T47D (cell line): ENCODE measurements at regions not wholly inside any gene's neighbourhood (a gene's known extent, or its start where the extent isn't known, plus 50 kb on each side); places are given as distances from the start of the nearest gene placed in this dataset.
"Not testable (repeated sequence)": the region's sequence is repeated elsewhere in the genome, so short reads cannot be mapped to it uniquely, and the experiment has no call there.

ENCODE experiments used
- DNase-seq, 2 experiments: peaks; one replicate each; pipeline versions ENCODE4 v3.0.0 to v3.0.0-alpha.2; 2011 to 2012; ENCODE audit warnings: low read depth in 1 of 2, low spot score in 1 of 2
- JUND ChIP-seq: IDR thresholded peaks from 2 replicates; pipeline ENCODE4 v1.6.1; 2012; ENCODE audit warnings: low read depth
- in situ Hi-C: cut with HindIII; loops from 2 replicates; pipeline ENCODE4 v1.10.0; 2016; ENCODE audit warnings: low sequenced_read_pairs, low pct_unique_long_range_greater_than_20kb

- no peak for DNase-seq
- TF ChIP-seq JUND: no peak
- in situ Hi-C loops: no loop called here
These were observed 120.9 kb upstream of the ATP2B1 start for GRCh38 chr12:89829434-89829975.

DNA sequence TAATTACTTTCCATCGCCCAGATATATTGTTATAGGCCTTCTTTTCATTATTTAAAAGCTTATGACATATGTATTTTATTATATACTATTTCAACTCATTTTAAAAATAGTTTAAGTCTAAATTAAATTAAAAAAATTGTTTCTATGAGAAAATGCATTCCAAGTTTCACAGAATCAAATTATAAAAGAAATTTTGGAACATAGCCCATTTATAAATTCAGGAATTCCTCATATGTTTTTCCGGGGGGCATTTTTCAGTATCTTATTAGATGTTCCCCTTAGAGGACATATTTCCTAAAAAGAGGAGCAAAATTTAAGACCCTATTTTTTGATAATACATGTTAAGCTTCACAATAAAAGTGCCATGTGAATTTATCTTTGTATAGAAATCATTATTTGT, 119.9 kb upstream of the ATP2B1 start:
- no peak for TF ChIP-seq JUND
- in situ Hi-C loops: no loop called here
- DNase-seq: no peak

DNA sequence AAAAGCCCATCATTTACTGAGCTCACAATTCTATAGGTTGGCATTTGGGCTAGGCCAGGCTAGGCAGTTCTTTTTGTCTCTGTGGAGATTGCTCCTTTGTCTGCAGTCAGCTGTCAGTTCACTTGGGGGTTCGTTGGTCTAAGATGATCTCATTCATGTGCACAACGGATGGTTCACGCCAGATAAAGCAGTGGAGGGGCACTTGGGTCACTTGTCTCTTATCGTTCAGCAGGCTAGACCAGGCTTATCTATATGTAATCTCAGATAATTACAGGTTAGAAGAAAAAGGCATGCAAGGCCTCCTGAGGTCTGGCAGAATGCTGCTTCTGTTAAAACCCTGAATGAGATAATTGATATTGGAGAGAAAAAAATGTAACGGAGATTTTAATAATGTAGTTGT, 119.0 kb upstream of the ATP2B1 start:
- DNase-seq: no peak
- in situ Hi-C loops: no loop called here
- no peak for TF ChIP-seq JUND

GRCh38 chr12:89826468-89826867, 117.8 kb upstream of the ATP2B1 start:
- in situ Hi-C loops: no loop called here
- TF ChIP-seq JUND: no peak
- DNase-seq: no peak

DNA sequence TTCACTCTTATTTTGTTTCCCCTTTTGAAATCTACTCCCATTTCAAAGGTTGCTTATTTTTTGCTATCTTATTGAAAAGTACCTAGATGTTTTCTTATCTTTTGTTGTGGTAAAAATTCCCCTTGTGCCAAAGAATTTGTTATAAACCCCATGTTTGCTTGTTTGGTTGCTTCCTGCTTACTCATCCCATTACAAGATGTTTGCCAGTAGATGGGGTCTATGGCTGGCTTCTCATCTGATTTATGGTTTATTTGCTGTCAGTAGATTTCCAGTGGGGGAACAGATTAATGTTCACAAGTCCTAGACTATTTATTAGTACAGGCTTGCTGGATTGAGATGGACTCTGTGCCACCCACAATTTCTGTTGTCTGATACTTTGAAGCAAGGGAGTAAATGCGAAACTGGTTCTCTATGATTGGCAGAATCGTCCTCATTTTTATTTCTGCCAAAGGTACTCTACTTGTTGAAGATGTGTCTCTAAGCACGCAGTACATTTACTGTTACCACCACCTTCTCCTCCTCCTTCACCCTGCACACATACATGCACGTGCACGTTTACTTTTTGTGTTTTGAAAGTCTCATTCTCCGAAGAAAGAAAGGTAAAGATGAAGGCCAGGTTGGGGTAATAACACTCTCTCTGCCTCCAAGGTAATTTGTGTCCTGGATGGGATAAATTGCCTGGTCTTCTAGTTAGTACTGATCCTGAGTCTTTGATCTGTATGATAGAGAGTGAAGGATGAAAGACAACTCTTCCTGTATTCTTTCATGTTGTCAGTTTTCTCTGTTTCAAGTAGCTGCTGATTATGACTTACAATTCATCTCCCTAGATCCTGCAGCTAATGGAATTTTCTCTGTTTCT, 117.2 kb upstream of the ATP2B1 start:
- peak in 1 of 2 experiments; percentile 9 for DNase-seq
- TF ChIP-seq JUND: no peak
- in situ Hi-C loops: no loop called here

DNA sequence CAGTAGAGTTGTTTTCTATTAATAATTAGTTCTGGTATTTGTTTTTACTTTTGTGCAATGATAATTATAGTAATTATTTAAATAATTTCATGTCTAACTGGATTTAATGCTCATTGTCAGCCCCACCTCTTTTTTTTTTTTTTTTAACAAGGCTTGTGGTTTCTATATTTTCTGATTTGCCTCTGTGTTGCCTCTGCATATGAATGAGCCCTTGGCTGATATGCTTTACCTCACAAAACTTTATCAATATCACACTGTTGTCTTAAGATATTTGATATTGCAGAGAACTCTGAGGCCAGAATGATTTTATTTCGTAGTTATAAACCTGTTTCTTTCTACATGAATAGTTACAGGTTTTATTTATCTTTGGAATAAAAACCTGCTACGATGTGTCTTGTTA, 116.2 kb upstream of the ATP2B1 start:
- no peak for DNase-seq
- no peak for TF ChIP-seq JUND
- in situ Hi-C loops: no loop called here

DNA sequence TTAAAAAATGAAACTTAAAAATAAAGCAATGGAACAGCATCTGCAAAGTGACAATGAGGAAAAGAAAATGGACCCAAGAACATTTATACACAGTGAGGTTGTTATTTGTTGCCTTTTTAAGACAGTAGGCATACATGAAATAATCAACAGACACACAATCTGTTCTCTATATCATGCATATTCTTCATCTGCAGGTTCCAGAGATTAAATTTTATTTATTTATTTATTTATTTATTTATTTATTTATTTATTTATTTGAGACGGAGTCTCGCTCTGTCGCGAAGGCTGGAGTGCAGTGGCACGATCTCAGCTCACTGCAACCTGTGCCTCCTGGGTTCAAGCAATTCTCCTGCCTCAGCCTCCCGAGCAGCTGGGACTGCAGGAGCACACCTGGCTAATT, 114.4 kb upstream of the ATP2B1 start:
- in situ Hi-C loops, DNase-seq: not testable (repeated sequence)

- TF ChIP-seq JUND: no peak
- DNase-seq: no peak
These were observed 113.3 kb upstream of the ATP2B1 start for GRCh38 chr12:89821896-89822295.

GRCh38 chr12:89817501-89818226, 109.0 kb upstream of the ATP2B1 start:
- no peak for TF ChIP-seq JUND
- in situ Hi-C loops: no loop called here
- DNase-seq: no peak

More at GRCh38 chr12:89821896-89822295, 113.3 kb upstream of the ATP2B1 start:
- in situ Hi-C loops: no loop called here

- in situ Hi-C loops: no loop called here
- TF ChIP-seq JUND: no peak
- DNase-seq: no peak
These were observed 106.6 kb upstream of the ATP2B1 start for GRCh38 chr12:89815225-89815624.

GRCh38 chr12:89803412-89803811, 94.8 kb upstream of the ATP2B1 start:
- TF ChIP-seq JUND: no peak
- DNase-seq: no peak
- in situ Hi-C loops: no loop called here

DNA sequence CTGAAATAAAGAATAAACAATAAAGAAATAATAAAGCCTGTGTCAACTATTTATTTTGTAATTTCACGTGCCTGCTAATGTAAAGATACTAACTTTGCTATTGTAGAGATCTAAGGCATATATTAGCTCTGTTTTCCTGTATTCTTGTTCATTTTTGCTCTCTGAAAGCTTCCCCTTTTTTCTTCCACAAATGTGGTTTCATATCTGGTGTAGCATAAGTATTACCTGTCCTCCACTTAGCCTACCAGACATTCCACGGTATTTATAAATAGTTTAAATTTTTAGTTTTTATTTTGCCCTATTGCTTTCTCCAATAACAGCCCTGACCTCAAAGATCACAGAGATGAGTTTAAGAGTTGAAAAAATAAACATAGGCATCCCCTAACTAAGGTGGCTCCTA, 92.6 kb upstream of the ATP2B1 start:
- DNase-seq: no peak
- in situ Hi-C loops: no loop called here
- TF ChIP-seq JUND: no peak

GRCh38 chr12:89800435-89800834, 91.8 kb upstream of the ATP2B1 start:
- TF ChIP-seq JUND: no peak
- DNase-seq: no peak
- in situ Hi-C loops: no loop called here
